Adrenal gland (tissue), 9 donors: ENCODE measurements at regions not wholly inside any gene's neighbourhood (a gene's known extent, or its start where the extent isn't known, plus 50 kb on each side); places are given as distances from the start of the nearest gene placed in this dataset.

ENCODE experiments used
- DNase-seq, 7 donors: peaks; one replicate each; pipeline ENCODE4 v3.0.0-alpha.2; 2019 to 2020
- H3K27ac ChIP-seq, 5 donors: fragments of 200-600 bp; sonication (generic) in 4 of 5; 1 replicate in 3 of 5; 2 replicates in 2 of 5; pipeline versions ENCODE4 v1.5.1 to v1.8.0; 2016 to 2020; ENCODE audit warnings: mild to moderate bottlenecking in 1 of 5
- H3K27me3 ChIP-seq: fragments of 200-600 bp; 2 replicates; pipeline ENCODE4 v1.8.0; 2021
- H3K36me3 ChIP-seq, 2 donors: fragments of 200-600 bp; replicated peaks in 1 of 2; 1 replicate in 1 of 2; 2 replicates in 1 of 2; pipeline versions ENCODE4 v1.5.1 to v1.8.0; 2018 to 2022
- H3K4me1 ChIP-seq, 2 donors: fragments of 200-600 bp; replicated peaks in 1 of 2; 1 replicate in 1 of 2; 2 replicates in 1 of 2; pipeline versions ENCODE4 v1.5.1 to v1.8.0; 2018 to 2021
- H3K4me3 ChIP-seq, 4 donors: fragments of 200-600 bp; sonication (generic) in 3 of 4; one replicate each; pipeline ENCODE4 v1.5.1; 2016 to 2018
- H3K9me3 ChIP-seq, 3 donors: fragments of 200-600 bp; sonication (generic) in 1 of 3; replicated peaks in 1 of 3; 1 replicate in 2 of 3; 2 replicates in 1 of 3; pipeline versions ENCODE4 v1.5.1 to v1.8.0; 2016 to 2021
- POLR2A ChIP-seq, 2 donors: fragments of 450-650 bp; IDR thresholded peaks; one replicate each; pipeline ENCODE4 v1.6.1; 2017; ENCODE audit warnings: antibody characterized with exemption in 2 of 2, mild to moderate bottlenecking in 2 of 2, moderate library complexity in 1 of 2
- WGBS, 4 donors: extraction: QIAGEN DNeasy Blood & Tissue Kit in 2 of 4; methylation state at CpG; one replicate each; pipeline versions ENCODE4 v1.1.5 to v1.1.7; 2013 to 2017; 5-methylcytosine and 5-hydroxymethylcytosine counted together
- intact Hi-C, 2 donors: fragments of 100-400 bp; cut with DNase I; formaldehyde crosslinking; loops; one replicate each; pipeline versions ENCODE4 v1.14.1 to v1.15.0; 2022 to 2023
- TF ChIP-seq, protein P1 (sequence below), 6 experiments: fragments of 450-650 bp in 4 of 6; fragments of 200-600 bp in 2 of 6; sonication (generic) in 1 of 6; IDR thresholded peaks; 1 replicate in 5 of 6; 2 replicates in 1 of 6; pipeline versions ENCODE4 v1.5.1 to v1.8.0; 2016 to 2021; ENCODE audit warnings: antibody characterized with exemption in 6 of 6, mild to moderate bottlenecking in 2 of 6, moderate library complexity in 1 of 6
- donor health status: healthy with polysubstance abuse.
- donor health status: Bipolar disorder and iron deficiency.
- donor health status: DM: yes; HTN: yes; CAD: no.
- donor health status: DM: no; HTN: no; CAD: no.
- donor health status: DM: no; HTN: no; CAD: no.

DNA sequence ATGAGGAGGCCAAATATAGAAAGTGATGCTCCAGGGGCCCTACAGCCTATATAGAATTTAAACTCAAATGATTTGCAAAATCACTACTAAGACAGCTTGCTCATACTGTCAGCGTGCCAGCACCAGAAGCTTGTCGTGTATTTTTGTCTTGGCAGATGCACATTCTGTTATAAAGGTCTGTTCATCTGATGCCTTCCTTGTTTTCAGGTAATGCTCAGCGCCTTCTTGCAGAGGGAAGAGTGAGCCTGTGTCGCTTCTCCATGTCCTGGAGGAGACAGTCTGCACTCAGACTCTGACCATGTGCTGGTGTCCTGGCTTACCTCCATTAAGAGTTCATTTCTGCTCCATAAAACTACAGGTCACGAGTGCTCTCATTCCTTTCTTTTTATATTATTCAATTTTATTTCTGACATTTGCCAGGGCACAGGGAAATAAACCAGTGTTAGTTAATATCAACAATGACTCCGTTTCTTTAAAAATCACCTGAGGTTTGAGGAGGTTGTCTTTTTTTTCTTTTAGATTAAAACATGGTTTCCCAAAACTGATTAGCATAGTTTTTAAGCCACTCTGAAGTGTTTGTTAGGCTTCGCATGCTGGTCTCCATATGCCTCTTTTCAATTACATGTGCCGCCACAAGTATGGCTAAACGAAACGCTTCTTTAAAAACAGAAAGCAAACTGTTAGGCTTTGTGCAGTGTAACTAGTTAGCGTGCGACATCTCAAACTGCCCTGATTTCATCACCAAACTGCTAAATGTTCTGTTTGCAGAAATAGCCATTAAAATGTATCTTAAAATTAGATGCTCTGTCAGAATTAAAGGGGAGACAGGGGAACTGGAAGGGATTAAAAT is 215.2 kb upstream of the GK2 start:
- Histone ChIP-seq H3K4me3 (no peak overlapping the region), H3K9me3 (no peaks in the 10 kb centered on the region), H3K36me3 (no peaks in the 10 kb centered on the region), H3K27me3 (no peaks in the 10 kb centered on the region), H3K27ac (peak overlapping the region in 1 of 5 donors; percentile 19), H3K4me1 (no peaks in the 10 kb centered on the region)
- intact Hi-C loops, result no loop called here
- peak in 1 of 7 donors; percentile 57 for DNase-seq
- TF ChIP-seq, protein P1, sequence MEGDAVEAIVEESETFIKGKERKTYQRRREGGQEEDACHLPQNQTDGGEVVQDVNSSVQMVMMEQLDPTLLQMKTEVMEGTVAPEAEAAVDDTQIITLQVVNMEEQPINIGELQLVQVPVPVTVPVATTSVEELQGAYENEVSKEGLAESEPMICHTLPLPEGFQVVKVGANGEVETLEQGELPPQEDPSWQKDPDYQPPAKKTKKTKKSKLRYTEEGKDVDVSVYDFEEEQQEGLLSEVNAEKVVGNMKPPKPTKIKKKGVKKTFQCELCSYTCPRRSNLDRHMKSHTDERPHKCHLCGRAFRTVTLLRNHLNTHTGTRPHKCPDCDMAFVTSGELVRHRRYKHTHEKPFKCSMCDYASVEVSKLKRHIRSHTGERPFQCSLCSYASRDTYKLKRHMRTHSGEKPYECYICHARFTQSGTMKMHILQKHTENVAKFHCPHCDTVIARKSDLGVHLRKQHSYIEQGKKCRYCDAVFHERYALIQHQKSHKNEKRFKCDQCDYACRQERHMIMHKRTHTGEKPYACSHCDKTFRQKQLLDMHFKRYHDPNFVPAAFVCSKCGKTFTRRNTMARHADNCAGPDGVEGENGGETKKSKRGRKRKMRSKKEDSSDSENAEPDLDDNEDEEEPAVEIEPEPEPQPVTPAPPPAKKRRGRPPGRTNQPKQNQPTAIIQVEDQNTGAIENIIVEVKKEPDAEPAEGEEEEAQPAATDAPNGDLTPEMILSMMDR (IDR thresholded peaks at IDR 0.05), result no peak
- no peak for TF ChIP-seq POLR2A (IDR thresholded peaks at IDR 0.05)
- WGBS, 4 donors, result 68 to 74% (median 70%) methylated on average over 12 of the region's 12 CpGs

DNA sequence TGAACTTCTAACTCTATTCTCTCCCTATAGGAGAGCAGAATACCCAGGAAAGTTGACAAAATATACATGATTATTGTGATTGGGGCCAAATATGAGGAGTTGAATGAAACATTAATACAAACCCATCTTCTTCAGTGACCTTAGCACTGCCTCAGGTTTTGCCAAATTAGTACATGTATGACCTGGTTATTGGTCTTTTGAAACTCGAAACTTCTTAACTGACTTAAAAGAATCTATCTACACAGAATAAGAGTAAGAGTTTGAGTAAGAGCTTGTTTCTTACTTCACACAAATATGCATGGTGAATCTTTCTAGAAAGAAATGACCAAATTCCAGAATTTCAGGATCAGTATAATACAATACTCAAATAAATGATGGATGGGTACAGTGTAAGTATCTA is 213.0 kb upstream of the GK2 start:
- no peaks in the 10 kb centered on the region for H3K9me3 ChIP-seq
- WGBS, 4 donors, result 52 to 77% (median 67%) methylated on average over 1 of the region's 1 CpG
- intact Hi-C loops, result no loop called here
- no peaks in the 10 kb centered on the region for H3K36me3 ChIP-seq
- no peak overlapping the region for H3K4me3 ChIP-seq
- H3K27me3 ChIP-seq, result no peaks in the 10 kb centered on the region
- DNase-seq, result no peak
- H3K27ac ChIP-seq, result no peak overlapping the region
- TF ChIP-seq, protein P1 (IDR thresholded peaks at IDR 0.05), result no peak
- TF ChIP-seq POLR2A (IDR thresholded peaks at IDR 0.05), result no peak
- H3K4me1 ChIP-seq, result no peaks in the 10 kb centered on the region

DNA sequence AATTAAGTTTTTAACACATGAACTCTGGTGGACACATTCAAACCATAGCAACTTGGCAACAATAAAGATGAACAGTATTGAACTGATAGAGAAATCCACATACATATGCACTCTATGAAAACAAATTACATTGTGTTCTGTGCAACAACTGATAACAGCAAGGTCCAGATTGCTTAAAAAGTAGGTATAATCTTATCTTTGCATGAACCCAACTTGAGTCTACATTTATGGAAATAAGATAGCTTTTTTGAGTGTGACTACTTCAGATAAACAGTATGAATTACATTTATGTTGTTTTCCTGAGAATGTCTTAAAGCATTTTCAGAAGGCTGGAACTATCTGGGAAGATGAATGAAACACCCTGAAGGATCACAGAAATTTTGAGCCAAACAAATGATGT is 212.6 kb upstream of the GK2 start:
- intact Hi-C loops, result no loop called here

DNA sequence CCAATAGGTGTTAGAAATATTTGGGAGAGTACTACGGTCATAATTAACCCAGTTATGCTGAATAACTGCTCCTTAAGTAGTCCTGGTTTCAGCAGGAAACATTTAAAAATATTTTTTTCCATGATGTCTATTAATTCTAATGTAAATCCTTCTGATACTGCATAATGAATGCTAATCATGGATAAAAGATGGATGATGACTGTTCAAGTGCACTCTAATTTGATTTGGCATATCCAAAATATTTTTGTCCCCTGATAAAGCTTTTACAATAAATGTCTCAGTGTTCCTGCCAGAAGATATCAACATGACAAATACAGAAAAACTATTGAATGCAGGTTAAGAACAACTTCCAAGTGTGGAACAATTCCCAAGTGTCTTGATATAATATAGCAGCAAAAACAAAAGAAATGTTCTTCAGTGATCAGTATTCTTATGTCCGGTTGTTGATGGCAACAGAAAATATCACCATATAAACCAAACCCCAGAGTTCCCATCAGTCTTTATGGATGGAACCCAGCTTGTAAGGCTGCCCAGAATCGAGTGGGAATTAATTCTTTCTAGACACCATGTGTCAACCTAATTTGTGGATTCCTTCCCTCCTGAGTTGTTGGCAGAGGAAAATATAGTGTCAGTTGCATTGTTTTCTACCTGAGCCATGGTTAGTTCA is 205.4 kb upstream of the GK2 start:
- DNase-seq, result no peak
- TF ChIP-seq, protein P1 (IDR thresholded peaks at IDR 0.05), result no peak
- no peak for TF ChIP-seq POLR2A (IDR thresholded peaks at IDR 0.05)
- intact Hi-C loops, result no loop called here
- Histone ChIP-seq H3K36me3 (no peaks in the 10 kb centered on the region), H3K9me3 (no peaks in the 10 kb centered on the region), H3K4me3 (no peak overlapping the region), H3K27me3 (no peaks in the 10 kb centered on the region), H3K27ac (no peak overlapping the region), H3K4me1 (no peaks in the 10 kb centered on the region)
- WGBS, 4 donors, result 60 to 67% (median 62%) methylated on average over 3 of the region's 3 CpGs

More for the DNA sequence above, 212.6 kb upstream of the GK2 start:
- Histone ChIP-seq H3K9me3 (no peaks in the 10 kb centered on the region), H3K27me3 (no peaks in the 10 kb centered on the region), H3K4me3 (no peak overlapping the region), H3K4me1 (no peaks in the 10 kb centered on the region), H3K27ac (no peak overlapping the region), H3K36me3 (no peaks in the 10 kb centered on the region)
- TF ChIP-seq POLR2A (IDR thresholded peaks at IDR 0.05), result no peak
- TF ChIP-seq, protein P1 (IDR thresholded peaks at IDR 0.05), result no peak
- no peak for DNase-seq
